ENCODE measurements at regions not wholly inside any gene's neighbourhood (a gene's known extent, or its start where the extent isn't known, plus 50 kb on each side); places are given as distances from the start of the nearest gene placed in this dataset.

GRCh38 chrX:42151808-42152207, 228.5 kb upstream of the CASK start:
- TF ChIP-seq CTCF (IDR thresholded peaks at IDR 0.05), result no peak
- TF ChIP-seq EP300 (IDR thresholded peaks at IDR 0.05), result no peak
- TF ChIP-seq POLR2A (IDR thresholded peaks at IDR 0.05), result no peak

Measured in tibial nerve (tissue), 4 donors.